ENCODE measurements at regions not wholly inside any gene's neighbourhood (a gene's known extent, or its start where the extent isn't known, plus 50 kb on each side); places are given as distances from the start of the nearest gene placed in this dataset.
"Not testable (repeated sequence)": the region's sequence is repeated elsewhere in the genome, so short reads cannot be mapped to it uniquely, and the experiment has no call there.

DNA sequence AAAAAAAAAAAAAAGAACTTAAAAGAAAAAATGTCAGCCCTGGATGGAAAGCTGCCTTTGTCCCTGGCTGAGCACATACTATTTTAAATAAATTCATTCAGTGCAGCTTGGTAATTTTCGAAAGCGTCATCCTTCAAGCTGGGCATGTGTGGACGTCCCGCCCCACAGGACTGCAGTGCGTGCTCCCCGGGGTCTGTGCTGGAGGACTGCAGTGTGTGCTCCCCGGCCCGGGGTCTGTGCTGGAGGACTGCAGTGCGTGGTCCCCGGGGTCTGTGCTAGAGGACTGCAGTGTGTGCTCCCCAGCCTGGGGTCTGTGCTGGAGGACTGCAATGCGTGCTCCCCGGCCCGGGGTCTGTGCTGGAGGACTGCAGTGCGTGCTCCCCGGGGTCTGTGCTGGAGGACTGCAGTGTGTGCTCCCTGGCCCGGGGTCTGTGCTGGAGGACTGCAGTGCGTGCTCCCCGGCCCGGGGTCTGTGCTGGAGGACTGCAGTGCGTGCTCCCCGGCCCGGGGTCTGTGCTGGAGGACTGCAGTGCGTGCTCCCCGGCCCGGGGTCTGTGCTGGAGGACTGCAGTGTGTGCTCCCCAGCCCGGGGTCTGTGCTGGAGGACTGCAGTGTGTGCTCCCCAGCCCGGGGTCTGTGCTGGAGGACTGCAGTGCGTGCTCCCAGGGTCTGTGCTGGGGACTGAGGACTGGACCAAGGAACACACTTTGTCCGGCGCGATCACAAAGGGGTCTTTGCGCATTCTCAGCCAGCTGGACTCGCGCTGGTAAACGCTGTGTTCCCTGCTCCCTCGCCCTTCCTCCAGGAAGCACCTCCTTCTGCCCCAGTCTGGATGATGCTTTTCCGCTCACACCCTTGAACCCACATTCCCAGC, 86.3 kb downstream of the CPN2 start:
- TF ChIP-seq EZH2 (IDR thresholded peaks at IDR 0.05; ENCODE audit: borderline replicate concordance); CTCF (IDR thresholded peaks at IDR 0.05; ENCODE audit: poor library complexity): not testable (repeated sequence)
